Breast epithelium (tissue), 3 donors: ENCODE measurements at regions not wholly inside any gene's neighbourhood (a gene's known extent, or its start where the extent isn't known, plus 50 kb on each side); places are given as distances from the start of the nearest gene placed in this dataset.

Experiments used
- CTCF ChIP-seq, 3 donors: fragments of 450-650 bp; IDR thresholded peaks; one replicate each; pipeline ENCODE4 v1.5.1; 2016 to 2017; ENCODE audit warnings: antibody characterized with exemption in 3 of 3, mild to moderate bottlenecking in 3 of 3, moderate library complexity in 3 of 3
- POLR2A ChIP-seq: fragments of 450-650 bp; IDR thresholded peaks from one replicate; pipeline ENCODE4 v1.6.1; 2016; ENCODE audit warnings: antibody characterized with exemption, mild to moderate bottlenecking, moderate library complexity

- TF ChIP-seq CTCF (IDR thresholded peaks at IDR 0.05) = no peak
- no peak for TF ChIP-seq POLR2A
Observed at GRCh38 chr11:133635244-133635739, 103.0 kb upstream of the OPCML start.
